ENCODE measurements at regions not wholly inside any gene's neighbourhood (a gene's known extent, or its start where the extent isn't known, plus 50 kb on each side); places are given as distances from the start of the nearest gene placed in this dataset.

DNA sequence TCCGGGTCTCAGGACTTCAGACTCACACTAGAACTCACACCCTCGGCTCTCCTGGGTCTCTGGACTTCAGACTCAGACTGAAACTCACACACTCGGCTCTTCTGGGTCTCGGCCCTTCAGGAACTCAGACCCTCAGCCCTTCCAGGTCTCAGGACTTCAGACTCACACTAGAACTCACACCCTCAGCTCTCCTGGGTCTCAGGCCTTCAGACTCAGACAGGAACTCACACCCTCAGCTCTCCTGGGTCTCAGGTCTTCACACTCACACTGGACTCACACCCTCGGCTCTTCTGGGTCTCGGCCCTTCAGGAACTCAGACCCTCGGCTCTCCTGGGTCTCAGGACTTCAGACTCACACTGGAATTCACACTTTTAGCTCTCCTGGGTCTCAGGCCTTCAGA, 137.3 kb downstream of the CRLF2 start:
- H3K36me3 Mint-ChIP-seq (ENCODE audit: low read depth, unreplicated experiment): no peaks in the 10 kb centered on the region
- H3K79me2 ChIP-seq (ENCODE audit: insufficient read depth, low read length): no peaks in the 10 kb centered on the region
- no peak overlapping the region for H3K27ac Mint-ChIP-seq (ENCODE audit: unreplicated experiment)
- H3K4me3 ChIP-seq (ENCODE audit: insufficient read depth, low read depth, low read length): no peak overlapping the region
- no peak overlapping the region for H2AFZ ChIP-seq (ENCODE audit: low read depth, low read length)
- DNase-seq (ENCODE audit: low read depth): no peak
- no peaks in the 10 kb centered on the region for H3K4me1 ChIP-seq (ENCODE audit: insufficient read depth, low read length)
- no peak overlapping the region for H3K4me3 Mint-ChIP-seq (ENCODE audit: unreplicated experiment)
- H3K9me3 Mint-ChIP-seq (ENCODE audit: unreplicated experiment): peaks cover 13% of the 10 kb centered on the region
- no peak for TF ChIP-seq EZH2 (IDR thresholded peaks at IDR 0.05; ENCODE audit: insufficient read depth, low read length)
- H3K4me1 Mint-ChIP-seq (ENCODE audit: low read depth, unreplicated experiment): no peaks in the 10 kb centered on the region
- no peak for FAIRE-seq
- H4K20me1 ChIP-seq (ENCODE audit: insufficient read depth, low read length): no peaks in the 10 kb centered on the region
- H3K9me3 ChIP-seq (ENCODE audit: insufficient read depth, low read depth, low read length): peaks cover 5% of the 10 kb centered on the region
- H3K27me3 Mint-ChIP-seq (ENCODE audit: low read depth, unreplicated experiment): no peaks in the 10 kb centered on the region
- no peak overlapping the region for H3K4me2 ChIP-seq (ENCODE audit: low read length)
- no peak overlapping the region for H3K9ac ChIP-seq (ENCODE audit: low read length)
- H3K27ac ChIP-seq (ENCODE audit: low read depth, low read length): no peak overlapping the region
- no peaks in the 10 kb centered on the region for H3K27me3 ChIP-seq (ENCODE audit: insufficient read depth, low read length)
- H3K36me3 ChIP-seq (ENCODE audit: insufficient read depth, low read length): no peaks in the 10 kb centered on the region

GRCh38 chrX:1074755-1075154, 137.7 kb downstream of the CRLF2 start:
- DNase-seq (ENCODE audit: low read depth): no peak
- H3K27ac ChIP-seq (ENCODE audit: low read depth, low read length): no peak overlapping the region
- no peaks in the 10 kb centered on the region for H3K36me3 ChIP-seq (ENCODE audit: insufficient read depth, low read length)
- H3K79me2 ChIP-seq (ENCODE audit: insufficient read depth, low read length): no peaks in the 10 kb centered on the region
- Mint-ChIP-seq H3K27me3 (ENCODE audit: low read depth, unreplicated experiment) (no peaks in the 10 kb centered on the region), H3K9me3 (ENCODE audit: unreplicated experiment) (peaks cover 13% of the 10 kb centered on the region), H3K27ac (ENCODE audit: unreplicated experiment) (no peak overlapping the region), H3K4me3 (ENCODE audit: unreplicated experiment) (no peak overlapping the region), H3K4me1 (ENCODE audit: low read depth, unreplicated experiment) (no peaks in the 10 kb centered on the region), H3K36me3 (ENCODE audit: low read depth, unreplicated experiment) (no peaks in the 10 kb centered on the region)
- no peak overlapping the region for H2AFZ ChIP-seq (ENCODE audit: low read depth, low read length)
- TF ChIP-seq, protein P1, sequence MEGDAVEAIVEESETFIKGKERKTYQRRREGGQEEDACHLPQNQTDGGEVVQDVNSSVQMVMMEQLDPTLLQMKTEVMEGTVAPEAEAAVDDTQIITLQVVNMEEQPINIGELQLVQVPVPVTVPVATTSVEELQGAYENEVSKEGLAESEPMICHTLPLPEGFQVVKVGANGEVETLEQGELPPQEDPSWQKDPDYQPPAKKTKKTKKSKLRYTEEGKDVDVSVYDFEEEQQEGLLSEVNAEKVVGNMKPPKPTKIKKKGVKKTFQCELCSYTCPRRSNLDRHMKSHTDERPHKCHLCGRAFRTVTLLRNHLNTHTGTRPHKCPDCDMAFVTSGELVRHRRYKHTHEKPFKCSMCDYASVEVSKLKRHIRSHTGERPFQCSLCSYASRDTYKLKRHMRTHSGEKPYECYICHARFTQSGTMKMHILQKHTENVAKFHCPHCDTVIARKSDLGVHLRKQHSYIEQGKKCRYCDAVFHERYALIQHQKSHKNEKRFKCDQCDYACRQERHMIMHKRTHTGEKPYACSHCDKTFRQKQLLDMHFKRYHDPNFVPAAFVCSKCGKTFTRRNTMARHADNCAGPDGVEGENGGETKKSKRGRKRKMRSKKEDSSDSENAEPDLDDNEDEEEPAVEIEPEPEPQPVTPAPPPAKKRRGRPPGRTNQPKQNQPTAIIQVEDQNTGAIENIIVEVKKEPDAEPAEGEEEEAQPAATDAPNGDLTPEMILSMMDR (IDR thresholded peaks at IDR 0.05; ENCODE audit: insufficient read depth, low read depth, low read length): no peak
- no peak for TF ChIP-seq EZH2 (IDR thresholded peaks at IDR 0.05; ENCODE audit: insufficient read depth, low read length)
- FAIRE-seq: no peak
- no peak overlapping the region for H3K4me3 ChIP-seq (ENCODE audit: insufficient read depth, low read depth, low read length)
- peaks cover 5% of the 10 kb centered on the region for H3K9me3 ChIP-seq (ENCODE audit: insufficient read depth, low read depth, low read length)
- no peaks in the 10 kb centered on the region for H3K27me3 ChIP-seq (ENCODE audit: insufficient read depth, low read length)
- no peak overlapping the region for H3K9ac ChIP-seq (ENCODE audit: low read length)
- H3K4me1 ChIP-seq (ENCODE audit: insufficient read depth, low read length): no peaks in the 10 kb centered on the region
- H4K20me1 ChIP-seq (ENCODE audit: insufficient read depth, low read length): no peaks in the 10 kb centered on the region
- H3K4me2 ChIP-seq (ENCODE audit: low read length): no peak overlapping the region

- Mint-ChIP-seq H3K4me3 (ENCODE audit: unreplicated experiment) (no peak overlapping the region), H3K27ac (ENCODE audit: unreplicated experiment) (no peak overlapping the region), H3K4me1 (ENCODE audit: low read depth, unreplicated experiment) (no peaks in the 10 kb centered on the region), H3K36me3 (ENCODE audit: low read depth, unreplicated experiment) (no peaks in the 10 kb centered on the region), H3K27me3 (ENCODE audit: low read depth, unreplicated experiment) (no peaks in the 10 kb centered on the region), H3K9me3 (ENCODE audit: unreplicated experiment) (peaks cover 13% of the 10 kb centered on the region)
- Histone ChIP-seq H3K9ac (ENCODE audit: low read length) (no peak overlapping the region), H4K20me1 (ENCODE audit: insufficient read depth, low read length) (no peaks in the 10 kb centered on the region), H2AFZ (ENCODE audit: low read depth, low read length) (no peak overlapping the region), H3K36me3 (ENCODE audit: insufficient read depth, low read length) (no peaks in the 10 kb centered on the region), H3K9me3 (ENCODE audit: insufficient read depth, low read depth, low read length) (peaks cover 5% of the 10 kb centered on the region), H3K27ac (ENCODE audit: low read depth, low read length) (no peak overlapping the region), H3K27me3 (ENCODE audit: insufficient read depth, low read length) (no peaks in the 10 kb centered on the region), H3K4me1 (ENCODE audit: insufficient read depth, low read length) (no peaks in the 10 kb centered on the region), H3K79me2 (ENCODE audit: insufficient read depth, low read length) (no peaks in the 10 kb centered on the region), H3K4me2 (ENCODE audit: low read length) (no peak overlapping the region), H3K4me3 (ENCODE audit: insufficient read depth, low read depth, low read length) (no peak overlapping the region)
- TF ChIP-seq, protein P1 (IDR thresholded peaks at IDR 0.05; ENCODE audit: insufficient read depth, low read depth, low read length): no peak
- no peak for TF ChIP-seq EZH2 (IDR thresholded peaks at IDR 0.05; ENCODE audit: insufficient read depth, low read length)
- no peak for DNase-seq (ENCODE audit: low read depth)
- FAIRE-seq: no peak
Observed at GRCh38 chrX:1074172-1074571, 138.3 kb downstream of the CRLF2 start.
